GM03348 (cell line): ENCODE measurements at regions not wholly inside any gene's neighbourhood (a gene's known extent, or its start where the extent isn't known, plus 50 kb on each side); places are given as distances from the start of the nearest gene placed in this dataset.
"Not testable (repeated sequence)": the region's sequence is repeated elsewhere in the genome, so short reads cannot be mapped to it uniquely, and the experiment has no call there.

Source experiments
- DNase-seq: peaks from one replicate; pipeline ENCODE4 v3.0.0; 2012; ENCODE audit warnings: low spot score

GRCh38 chr5:40221796-40222195 is 457.9 kb upstream of the PTGER4 start:
- peak; percentile 61 for DNase-seq

GRCh38 chr5:40221255-40221654 is 458.5 kb upstream of the PTGER4 start:
- DNase-seq, result no peak

- DNase-seq, result no peak
Measured at GRCh38 chr5:40220260-40220659, 459.5 kb upstream of the PTGER4 start.

GRCh38 chr5:40217553-40217952 is 462.2 kb upstream of the PTGER4 start:
- DNase-seq, result no peak

GRCh38 chr5:40210694-40211093 is 469.0 kb upstream of the PTGER4 start:
- DNase-seq, result no peak

GRCh38 chr5:40206030-40206429 is 473.7 kb upstream of the PTGER4 start:
- no peak for DNase-seq

- DNase-seq, result no peak
Measured at GRCh38 chr5:40204144-40204543, 475.6 kb upstream of the PTGER4 start.

GRCh38 chr5:40202814-40203440 is 476.8 kb upstream of the PTGER4 start:
- no peak for DNase-seq

- DNase-seq, result peak; percentile 5
Measured at GRCh38 chr5:40198736-40199135, 481.0 kb upstream of the PTGER4 start.

GRCh38 chr5:40195574-40195973 is 484.1 kb upstream of the PTGER4 start:
- DNase-seq, result not testable (repeated sequence)

GRCh38 chr5:40191150-40191549 is 488.6 kb upstream of the PTGER4 start:
- DNase-seq, result no peak

- no peak for DNase-seq
Measured at GRCh38 chr5:40172721-40173120, 507.0 kb upstream of the PTGER4 start.

GRCh38 chr5:40171971-40172370 is 507.7 kb upstream of the PTGER4 start:
- DNase-seq, result peak; percentile 11

GRCh38 chr5:40167283-40167682 is 512.4 kb upstream of the PTGER4 start:
- no peak for DNase-seq

GRCh38 chr5:40166802-40167201 is 512.9 kb upstream of the PTGER4 start:
- DNase-seq, result no peak

GRCh38 chr5:40165789-40166728 is 513.7 kb upstream of the PTGER4 start:
- no peak for DNase-seq

- no peak for DNase-seq
Measured at GRCh38 chr5:40165106-40165788, 514.5 kb upstream of the PTGER4 start.

GRCh38 chr5:40160435-40160834 is 519.3 kb upstream of the PTGER4 start:
- no peak for DNase-seq

GRCh38 chr5:40154194-40154593 is 525.5 kb upstream of the PTGER4 start:
- DNase-seq, result no peak

GRCh38 chr5:40150896-40151295 is 528.8 kb upstream of the PTGER4 start:
- DNase-seq, result no peak

GRCh38 chr5:40141896-40142295 is 537.8 kb upstream of the PTGER4 start:
- no peak for DNase-seq

- no peak for DNase-seq
Measured at GRCh38 chr5:40141418-40141817, 538.3 kb upstream of the PTGER4 start.

- no peak for DNase-seq
Measured at GRCh38 chr5:40137223-40137622, 542.5 kb upstream of the PTGER4 start.
